Small intestine (tissue), 7 donors: ENCODE measurements at regions not wholly inside any gene's neighbourhood (a gene's known extent, or its start where the extent isn't known, plus 50 kb on each side); places are given as distances from the start of the nearest gene placed in this dataset.

Source experiments
- DNase-seq, 2 donors: peaks; one replicate each; pipeline versions ENCODE4 v3.0.0 to v3.0.0-alpha.2; 2013
- FAIRE-seq: peaks from 2 replicates; lab custom pipeline; 2012; peaks lifted over from hg19 to GRCh38; lab: Jason Lieb, UNC
- H3K27ac ChIP-seq, 3 donors: one replicate each; pipeline ENCODE4 v1.5.1; 2013; ENCODE audit warnings: low read length in 2 of 3, mild to moderate bottlenecking in 2 of 3, control low read depth in 1 of 3, inconsistent platforms in 1 of 3, low read depth in 1 of 3, moderate library complexity in 1 of 3
- H3K27me3 ChIP-seq, 3 donors: one replicate each; pipeline ENCODE4 v1.6.1; 2013; ENCODE audit warnings: low read length in 3 of 3, inconsistent platforms in 1 of 3; ENCODE audit not compliant: control insufficient read depth in 3 of 3, insufficient read depth in 3 of 3
- H3K36me3 ChIP-seq, 3 donors: one replicate each; pipeline ENCODE4 v1.6.1; 2013; ENCODE audit warnings: low read length in 3 of 3, inconsistent platforms in 1 of 3, low read depth in 1 of 3, mild to moderate bottlenecking in 1 of 3, moderate library complexity in 1 of 3; ENCODE audit not compliant: control insufficient read depth in 3 of 3, insufficient read depth in 2 of 3
- H3K4me1 ChIP-seq, 3 donors: one replicate each; pipeline ENCODE4 v1.6.1; 2013; ENCODE audit warnings: low read length in 2 of 3, inconsistent platforms in 1 of 3, low read depth in 1 of 3, mild to moderate bottlenecking in 1 of 3, moderate library complexity in 1 of 3; ENCODE audit not compliant: control insufficient read depth in 3 of 3, insufficient read depth in 2 of 3
- H3K4me3 ChIP-seq, 3 donors: one replicate each; pipeline ENCODE4 v1.5.1; 2013; ENCODE audit warnings: low read length in 3 of 3, control low read depth in 1 of 3, inconsistent platforms in 1 of 3, low read depth in 1 of 3, mild to moderate bottlenecking in 1 of 3, moderate library complexity in 1 of 3
- H3K9me3 ChIP-seq, 2 donors: one replicate each; pipeline ENCODE4 v1.6.1; 2013; ENCODE audit warnings: low read depth in 1 of 2, low read length in 1 of 2; ENCODE audit not compliant: control insufficient read depth in 2 of 2, insufficient read depth in 1 of 2
- WGBS, 3 donors: extraction: QIAGEN DNeasy Blood & Tissue Kit; methylation state at CpG; one replicate each; pipeline ENCODE4 v1.1.7; 2013; 5-methylcytosine and 5-hydroxymethylcytosine counted together
- donor health status: healthy with polysubstance abuse.
- donor health status: control.
- donor health status: control.
- donor health status: Bipolar disorder and iron deficiency.
- donor health status: healthy.

DNA sequence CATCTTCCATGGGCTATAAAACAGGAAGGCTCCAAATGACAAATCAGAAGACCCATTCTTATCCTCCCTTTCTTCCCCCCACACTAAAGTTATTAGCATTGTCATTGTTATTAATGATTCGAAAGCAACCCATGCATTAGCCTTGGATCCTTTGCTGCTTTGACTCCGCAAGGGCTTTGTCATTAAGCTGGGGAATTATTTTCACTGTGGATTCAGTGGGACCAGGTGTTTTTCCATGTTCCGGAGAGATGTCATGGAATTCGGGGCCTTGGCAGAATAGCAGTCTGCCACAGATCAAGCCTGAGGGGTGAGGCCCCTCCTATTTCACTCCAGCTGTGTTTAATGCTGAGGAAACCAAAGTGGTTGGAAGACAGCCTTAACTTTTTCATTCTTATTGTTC lies 357.1 kb downstream of the EN1 start:
- peaks cover 0 to 11% (median 0%) of the 10 kb centered on the region in 3 donors for H3K27me3 ChIP-seq
- no peak overlapping the region for H3K4me3 ChIP-seq
- DNase-seq = no peak
- WGBS, 3 donors = 48 to 81% (median 61%) methylated on average over 4 of the region's 4 CpGs
- FAIRE-seq = no peak
- no peaks in the 10 kb centered on the region for H3K36me3 ChIP-seq
- H3K9me3 ChIP-seq = peaks cover 0 to 3% of the 10 kb centered on the region in 2 donors
- no peak overlapping the region for H3K27ac ChIP-seq
- no peaks in the 10 kb centered on the region for H3K4me1 ChIP-seq

DNA sequence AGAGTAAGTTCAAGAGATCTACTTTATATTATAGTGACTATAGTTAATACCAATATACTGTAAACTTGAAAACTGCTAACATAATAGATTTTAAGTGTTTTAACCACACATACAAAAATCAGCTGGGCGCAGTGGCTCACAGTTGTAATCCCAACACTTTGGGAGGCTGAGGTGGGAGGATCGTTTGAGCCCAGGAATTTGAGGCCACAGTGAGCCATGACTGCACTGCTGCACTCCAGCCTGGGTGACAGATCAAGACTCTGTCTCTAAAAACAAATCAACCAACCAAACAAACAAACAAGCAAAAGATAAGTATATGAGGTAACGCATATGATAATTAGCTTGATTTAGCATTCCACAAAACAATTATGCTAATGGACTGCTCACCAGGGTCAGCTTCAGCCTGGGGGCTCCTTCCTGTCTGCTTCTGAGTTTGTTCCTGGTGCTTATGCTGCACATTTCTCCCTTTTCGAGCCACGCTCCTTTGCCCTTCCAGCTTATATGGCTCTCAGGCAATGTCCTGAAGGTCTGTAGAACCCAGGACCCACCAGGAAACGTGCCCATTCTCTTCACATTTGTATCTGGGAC lies 357.6 kb downstream of the EN1 start:
- DNase-seq = no peak
- Histone ChIP-seq H3K27ac (no peak overlapping the region), H3K36me3 (no peaks in the 10 kb centered on the region), H3K27me3 (peaks cover 0 to 8% (median 0%) of the 10 kb centered on the region in 3 donors), H3K4me3 (no peak overlapping the region), H3K4me1 (no peaks in the 10 kb centered on the region), H3K9me3 (peaks cover 0 to 3% of the 10 kb centered on the region in 2 donors)
- WGBS, 3 donors = 73 to 81% (median 77%) methylated on average over 6 of the region's 6 CpGs
- FAIRE-seq = no peak

DNA sequence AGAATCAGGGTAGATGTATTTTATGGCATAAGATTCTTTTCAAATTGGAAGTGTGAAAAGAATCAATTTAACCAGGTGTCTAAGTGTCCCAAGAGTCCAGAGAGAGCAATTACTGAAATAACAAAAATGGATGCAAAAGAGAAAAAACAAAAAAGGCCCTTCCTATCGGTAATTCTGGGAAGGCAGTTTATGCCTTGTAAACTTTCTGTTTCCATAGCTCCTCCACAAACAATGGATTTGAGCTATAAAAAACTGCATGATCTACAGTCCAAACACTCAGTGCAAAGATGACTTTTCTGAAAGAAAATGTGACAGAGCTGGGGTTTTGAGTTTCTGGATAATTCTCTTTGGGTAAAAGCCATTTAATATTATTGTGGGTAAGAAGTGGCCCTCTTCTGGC lies 366.1 kb downstream of the EN1 start:
- DNase-seq (no peak), FAIRE-seq (no peak)
- Histone ChIP-seq H3K27me3 (peaks cover 0 to 20% (median 0%) of the 10 kb centered on the region in 3 donors), H3K9me3 (no peaks in the 10 kb centered on the region), H3K27ac (no peak overlapping the region), H3K4me3 (no peak overlapping the region), H3K4me1 (peaks cover 0 to 6% (median 0%) of the 10 kb centered on the region in 3 donors), H3K36me3 (no peaks in the 10 kb centered on the region)
- WGBS, 3 donors = 6 to 44% (median 33%) methylated on average over 1 of the region's 1 CpG

DNA sequence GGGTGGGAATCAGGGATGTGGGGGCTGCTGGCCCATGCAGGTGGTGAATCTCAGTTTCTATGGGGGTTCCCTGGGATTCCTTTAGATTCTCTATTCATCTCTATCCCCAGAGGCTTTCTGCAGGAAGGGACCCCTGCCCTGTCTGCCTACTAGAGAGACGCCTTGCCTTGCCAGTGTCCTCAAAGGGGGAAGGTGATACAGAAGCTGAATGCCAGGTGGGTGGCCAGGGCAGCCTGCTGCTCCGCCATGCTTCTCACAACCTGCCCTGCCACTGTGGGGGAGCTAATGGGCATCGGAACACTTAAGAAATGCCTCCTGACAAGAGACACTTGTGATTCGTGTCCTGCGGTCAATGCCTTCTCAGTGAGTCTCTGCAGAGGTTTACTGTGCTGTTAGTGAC lies 368.4 kb downstream of the EN1 start:
- Histone ChIP-seq H3K27ac (no peak overlapping the region), H3K36me3 (no peaks in the 10 kb centered on the region), H3K27me3 (peaks cover 0 to 29% (median 2%) of the 10 kb centered on the region in 3 donors), H3K9me3 (no peaks in the 10 kb centered on the region), H3K4me3 (no peak overlapping the region), H3K4me1 (peaks cover 0 to 6% (median 0%) of the 10 kb centered on the region in 3 donors)
- WGBS, 3 donors = 88 to 99% (median 90%) methylated on average over 5 of the region's 5 CpGs
- no peak for FAIRE-seq
- no peak for DNase-seq

DNA sequence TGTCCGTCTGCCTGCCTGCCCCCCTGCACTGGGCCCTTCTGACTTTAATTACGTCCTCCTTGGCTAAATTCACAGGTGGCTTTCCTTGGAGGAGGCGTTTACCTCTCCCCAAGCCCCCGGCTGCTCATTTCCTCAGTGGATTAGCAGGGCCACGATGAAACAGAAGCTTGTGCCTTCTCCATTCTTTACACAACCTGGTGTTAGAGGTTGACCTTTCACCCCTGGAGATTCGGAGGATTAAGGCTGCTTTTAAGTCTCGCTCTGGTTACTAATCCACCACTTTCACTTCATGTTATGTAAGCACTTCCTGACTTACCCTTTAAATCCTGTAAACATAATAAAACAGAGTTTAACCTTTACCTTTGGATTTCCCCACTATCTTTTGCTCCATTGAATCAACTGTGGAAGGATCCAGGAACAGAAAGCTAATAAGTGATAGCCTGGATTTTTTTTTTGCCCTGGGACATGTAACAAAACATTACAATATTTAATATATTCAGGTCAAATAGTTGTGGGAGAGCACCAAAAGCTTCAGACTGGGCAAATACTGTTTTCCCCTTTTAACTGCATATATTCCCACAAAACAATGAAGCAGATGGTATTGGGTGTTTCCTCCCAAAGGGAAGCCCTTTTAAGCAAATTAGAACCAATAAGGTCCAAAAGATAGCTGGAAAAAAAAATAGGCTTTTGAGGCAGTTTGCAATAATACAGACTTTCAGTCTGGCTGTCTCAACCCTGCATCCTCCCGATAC lies 370.2 kb downstream of the EN1 start:
- peaks cover 0 to 23% (median 2%) of the 10 kb centered on the region in 3 donors for H3K27me3 ChIP-seq
- H3K27ac ChIP-seq = no peak overlapping the region
- peaks cover 0 to 6% (median 0%) of the 10 kb centered on the region in 3 donors for H3K4me1 ChIP-seq
- H3K4me3 ChIP-seq = no peak overlapping the region
- WGBS, 3 donors = 17 to 32% (median 25%) methylated on average over 8 of the region's 8 CpGs
- FAIRE-seq (no peak), DNase-seq (peak; percentile 64 to 73)
- H3K36me3 ChIP-seq = no peaks in the 10 kb centered on the region
- H3K9me3 ChIP-seq = no peaks in the 10 kb centered on the region

DNA sequence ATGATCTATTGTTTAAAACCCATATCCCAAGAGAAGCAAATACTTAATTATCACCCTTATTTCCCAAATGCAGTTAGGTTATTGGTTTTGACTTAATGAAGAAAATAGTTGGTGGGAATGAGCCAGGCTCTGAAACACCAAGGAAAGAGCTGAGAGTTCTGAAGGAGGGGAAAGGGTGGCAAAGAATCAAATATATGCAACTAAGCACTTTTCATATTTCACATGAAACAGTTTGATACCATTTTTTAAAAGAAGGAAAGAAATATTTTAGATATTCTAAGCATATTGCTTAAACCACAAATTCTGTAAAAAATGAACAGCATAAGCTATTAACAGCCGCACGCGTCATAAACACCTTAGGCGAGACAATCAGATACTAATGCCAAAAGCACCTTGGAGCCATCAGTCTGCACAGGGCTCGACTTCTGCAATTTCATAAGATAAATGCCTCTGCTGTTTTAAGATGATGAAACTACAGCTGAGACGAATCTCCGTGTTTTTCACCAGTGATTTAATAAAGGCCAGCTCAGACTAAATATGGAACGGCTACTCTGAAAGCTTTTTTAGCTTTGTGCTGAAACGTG lies 371.7 kb downstream of the EN1 start:
- Histone ChIP-seq H3K27me3 (peaks cover 0 to 23% (median 2%) of the 10 kb centered on the region in 3 donors), H3K27ac (no peak overlapping the region), H3K9me3 (no peaks in the 10 kb centered on the region), H3K4me3 (no peak overlapping the region), H3K36me3 (no peaks in the 10 kb centered on the region), H3K4me1 (peaks cover 0 to 6% (median 0%) of the 10 kb centered on the region in 3 donors)
- 77 to 80% (median 78%) methylated on average over 9 of the region's 9 CpGs for WGBS, 3 donors
- no peak for DNase-seq
- FAIRE-seq = no peak

DNA sequence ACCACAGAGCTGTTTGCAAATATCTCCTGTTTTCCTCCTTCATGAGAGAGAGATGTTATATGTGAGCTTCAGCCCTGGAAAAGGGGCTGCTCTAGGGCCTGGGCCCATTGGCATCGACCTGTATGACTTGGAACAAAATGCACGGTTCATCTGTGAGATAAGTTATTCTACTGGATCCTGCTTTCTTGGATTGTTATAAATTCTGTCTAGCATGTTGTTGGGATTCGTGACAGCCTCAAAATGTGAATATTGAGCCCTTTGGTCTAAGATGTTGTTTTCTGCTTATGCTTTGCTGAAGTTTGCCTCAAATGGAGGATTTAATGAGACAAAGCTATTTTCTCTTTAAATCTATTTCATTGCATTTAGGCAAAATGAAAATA lies 372.9 kb downstream of the EN1 start:
- Histone ChIP-seq H3K36me3 (no peaks in the 10 kb centered on the region), H3K9me3 (no peaks in the 10 kb centered on the region), H3K4me1 (peaks cover 0 to 6% (median 0%) of the 10 kb centered on the region in 3 donors), H3K27ac (no peak overlapping the region), H3K27me3 (peaks cover 0 to 21% (median 2%) of the 10 kb centered on the region in 3 donors), H3K4me3 (no peak overlapping the region)
- no peak for DNase-seq
- no peak for FAIRE-seq
- 73 to 78% (median 73%) methylated on average over 3 of the region's 3 CpGs for WGBS, 3 donors

DNA sequence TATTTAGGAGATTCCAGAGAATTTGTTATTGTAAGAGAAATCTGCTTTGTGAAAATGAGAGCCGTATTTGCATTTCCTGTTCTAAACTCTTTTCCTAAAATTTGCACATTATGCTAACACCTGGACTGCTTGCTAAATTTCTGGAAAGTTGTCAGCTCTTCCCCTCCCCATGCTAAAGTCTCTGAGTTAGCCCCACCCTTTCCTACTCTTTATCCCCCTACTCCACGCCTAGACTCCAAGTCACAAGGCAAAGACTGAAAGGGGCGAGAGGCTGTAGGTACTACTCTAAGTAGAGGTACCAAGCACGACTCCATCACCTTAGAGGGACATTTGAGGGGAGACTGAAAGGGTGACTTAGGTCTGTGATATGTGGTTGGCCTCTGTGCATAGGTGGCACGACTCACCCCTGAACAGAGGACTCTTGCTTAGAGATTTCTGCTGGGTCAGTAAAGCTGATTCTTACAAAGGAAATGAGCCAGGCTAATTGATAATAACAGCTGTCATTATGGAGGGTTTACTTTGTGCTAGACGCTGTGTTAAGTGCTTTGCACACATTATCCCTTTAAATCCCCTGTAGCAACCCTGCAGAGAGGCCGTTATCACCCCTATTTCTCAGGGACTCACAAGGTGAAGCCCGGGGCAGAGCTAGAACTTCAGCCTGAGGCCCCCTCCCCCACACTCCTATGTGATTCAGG lies 373.5 kb downstream of the EN1 start:
- H3K27ac ChIP-seq = no peak overlapping the region
- peaks cover 0 to 20% (median 2%) of the 10 kb centered on the region in 3 donors for H3K27me3 ChIP-seq
- H3K4me1 ChIP-seq = peaks cover 0 to 6% (median 0%) of the 10 kb centered on the region in 3 donors
- DNase-seq (no peak), FAIRE-seq (no peak)
- 36 to 46% (median 45%) methylated on average over 8 of the region's 8 CpGs for WGBS, 3 donors
- no peak overlapping the region for H3K4me3 ChIP-seq
- no peaks in the 10 kb centered on the region for H3K9me3 ChIP-seq
- H3K36me3 ChIP-seq = no peaks in the 10 kb centered on the region
